ENCODE measurements at regions not wholly inside any gene's neighbourhood (a gene's known extent, or its start where the extent isn't known, plus 50 kb on each side); places are given as distances from the start of the nearest gene placed in this dataset.

DNA sequence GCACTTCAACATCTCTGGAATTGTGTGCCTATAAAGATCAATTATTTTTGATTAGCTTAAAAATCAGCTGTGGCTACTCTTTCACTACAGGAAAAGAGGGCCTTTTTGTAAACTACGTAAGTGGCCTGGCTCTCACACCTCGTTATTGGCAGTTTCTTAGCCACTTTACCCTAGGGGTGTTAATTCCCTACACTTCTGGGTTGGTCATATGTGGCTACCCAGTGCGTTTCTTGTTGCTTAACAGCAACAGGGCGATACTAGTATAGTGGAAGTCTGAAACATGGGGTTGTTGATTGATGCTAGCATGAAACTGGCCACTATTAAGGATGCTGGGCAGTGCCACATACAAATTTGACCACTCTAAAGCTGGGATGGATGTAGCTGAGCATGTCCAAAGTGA, 174.7 kb upstream of the CDH12 start:
- TF ChIP-seq, protein P1, sequence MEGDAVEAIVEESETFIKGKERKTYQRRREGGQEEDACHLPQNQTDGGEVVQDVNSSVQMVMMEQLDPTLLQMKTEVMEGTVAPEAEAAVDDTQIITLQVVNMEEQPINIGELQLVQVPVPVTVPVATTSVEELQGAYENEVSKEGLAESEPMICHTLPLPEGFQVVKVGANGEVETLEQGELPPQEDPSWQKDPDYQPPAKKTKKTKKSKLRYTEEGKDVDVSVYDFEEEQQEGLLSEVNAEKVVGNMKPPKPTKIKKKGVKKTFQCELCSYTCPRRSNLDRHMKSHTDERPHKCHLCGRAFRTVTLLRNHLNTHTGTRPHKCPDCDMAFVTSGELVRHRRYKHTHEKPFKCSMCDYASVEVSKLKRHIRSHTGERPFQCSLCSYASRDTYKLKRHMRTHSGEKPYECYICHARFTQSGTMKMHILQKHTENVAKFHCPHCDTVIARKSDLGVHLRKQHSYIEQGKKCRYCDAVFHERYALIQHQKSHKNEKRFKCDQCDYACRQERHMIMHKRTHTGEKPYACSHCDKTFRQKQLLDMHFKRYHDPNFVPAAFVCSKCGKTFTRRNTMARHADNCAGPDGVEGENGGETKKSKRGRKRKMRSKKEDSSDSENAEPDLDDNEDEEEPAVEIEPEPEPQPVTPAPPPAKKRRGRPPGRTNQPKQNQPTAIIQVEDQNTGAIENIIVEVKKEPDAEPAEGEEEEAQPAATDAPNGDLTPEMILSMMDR (IDR thresholded peaks at IDR 0.05; ENCODE audit: poor library complexity), result no peak
- TF ChIP-seq EZH2 (IDR thresholded peaks at IDR 0.05; ENCODE audit: borderline replicate concordance) (no peak), EZH2phosphoT487 (IDR thresholded peaks at IDR 0.05; ENCODE audit: low read depth, severe bottlenecking, unreplicated experiment) (no peak)

Measured in hepatocyte (in vitro differentiated cells).